Mucosa of rectum (tissue), 2 donors: ENCODE measurements at regions not wholly inside any gene's neighbourhood (a gene's known extent, or its start where the extent isn't known, plus 50 kb on each side); places are given as distances from the start of the nearest gene placed in this dataset.

Source experiments
- H3K27ac ChIP-seq, 2 donors: one replicate each; pipeline ENCODE4 v1.7.0; 2013; ENCODE audit warnings: inconsistent platforms in 2 of 2, low read depth in 2 of 2, low read length in 2 of 2
- H3K27me3 ChIP-seq, 2 donors: one replicate each; pipeline ENCODE4 v1.7.0; 2013; ENCODE audit warnings: low read length in 2 of 2; ENCODE audit not compliant: control insufficient read depth in 2 of 2, insufficient read depth in 2 of 2
- H3K36me3 ChIP-seq, 2 donors: one replicate each; pipeline ENCODE4 v1.7.0; 2013; ENCODE audit warnings: low read length in 2 of 2; ENCODE audit not compliant: control insufficient read depth in 2 of 2, insufficient read depth in 2 of 2
- H3K4me1 ChIP-seq, 2 donors: one replicate each; pipeline ENCODE4 v1.7.0; 2013; ENCODE audit warnings: low read length in 2 of 2, mild to moderate bottlenecking in 1 of 2; ENCODE audit not compliant: control insufficient read depth in 2 of 2, insufficient read depth in 2 of 2
- H3K4me3 ChIP-seq, 2 donors: one replicate each; pipeline ENCODE4 v1.7.0; 2013; ENCODE audit warnings: low read length in 2 of 2
- H3K9ac ChIP-seq, 2 donors: one replicate each; pipeline ENCODE4 v1.7.0; 2013; ENCODE audit warnings: low read length in 2 of 2, low read depth in 1 of 2, mild to moderate bottlenecking in 1 of 2
- H3K9me3 ChIP-seq, 2 donors: one replicate each; pipeline ENCODE4 v1.7.0; 2013; ENCODE audit warnings: low read length in 2 of 2; ENCODE audit not compliant: control insufficient read depth in 2 of 2
- donor health status: healthy.
- donor health status: Normal muscosa, but diverticular disease.

DNA sequence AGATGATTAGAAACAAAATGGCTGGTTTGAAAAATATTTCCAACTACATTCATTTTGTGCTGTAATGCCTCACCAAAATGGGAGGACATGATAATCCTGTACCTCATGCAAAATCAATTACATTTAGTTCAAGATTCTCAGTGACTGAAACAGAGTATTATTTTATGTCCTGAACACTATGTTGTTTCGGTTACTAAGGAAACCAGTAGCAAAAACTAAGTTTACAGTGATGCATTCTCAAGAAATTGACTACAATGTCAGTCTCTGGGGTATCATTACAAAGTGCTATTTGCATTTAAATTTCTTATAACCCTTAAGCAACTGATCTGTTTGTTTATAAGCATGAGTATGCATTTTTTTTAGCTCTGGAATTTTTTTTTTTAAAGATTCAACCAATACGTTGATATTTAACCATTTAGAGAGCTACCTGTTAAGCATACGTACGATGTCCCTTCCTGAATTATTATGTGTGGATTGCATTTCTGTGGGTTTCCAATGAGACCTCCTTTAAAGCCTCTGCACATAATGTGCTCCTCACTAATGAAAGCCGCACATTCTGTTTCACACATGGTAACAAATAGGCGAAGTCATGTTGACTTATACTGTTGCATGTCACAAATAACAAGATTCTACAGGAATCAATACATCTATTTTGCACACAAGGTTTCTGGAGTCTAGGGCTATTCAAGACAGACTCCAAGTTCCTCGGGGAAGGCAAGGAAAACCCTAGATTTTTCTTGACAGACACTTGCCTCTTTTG, 1035.7 kb downstream of the ADGRL2 start:
- no peaks in the 10 kb centered on the region for H3K4me1 ChIP-seq
- no peaks in the 10 kb centered on the region for H3K27me3 ChIP-seq
- no peak overlapping the region for H3K4me3 ChIP-seq
- H3K9ac ChIP-seq = no peak overlapping the region
- H3K9me3 ChIP-seq = no peaks in the 10 kb centered on the region
- H3K27ac ChIP-seq = no peak overlapping the region
- H3K36me3 ChIP-seq = no peaks in the 10 kb centered on the region

DNA sequence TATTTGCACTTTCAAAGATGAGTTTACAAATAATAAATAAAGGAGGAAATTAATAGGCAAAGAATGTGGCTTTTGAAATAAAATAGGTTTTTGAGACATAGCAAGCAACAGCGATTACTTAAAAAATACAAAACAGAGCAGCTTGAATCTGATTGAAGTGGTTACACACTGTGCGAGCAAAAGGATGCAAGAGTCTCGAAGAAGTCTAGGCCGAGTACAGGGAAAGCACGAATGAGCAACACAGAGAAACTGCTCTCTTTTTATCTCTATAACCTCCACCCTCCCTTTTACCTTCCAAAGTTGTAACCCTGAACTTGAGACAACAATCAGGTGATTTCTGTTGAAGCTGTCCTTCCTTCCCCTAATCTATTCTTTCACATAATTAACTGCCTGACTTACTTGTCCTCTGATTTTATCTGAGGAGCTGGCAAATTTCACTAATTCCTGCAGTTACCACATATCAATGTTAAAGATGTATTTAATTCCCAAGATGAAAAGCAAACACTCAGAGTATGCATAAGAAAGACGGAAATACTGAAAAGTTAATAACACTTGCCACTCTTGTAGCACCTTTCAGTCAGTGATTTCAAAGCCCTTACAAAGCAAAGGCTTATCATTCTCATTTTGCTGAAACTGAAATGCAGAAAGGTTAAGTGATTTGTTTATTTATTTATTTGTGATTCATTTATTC, 1030.1 kb downstream of the ADGRL2 start:
- no peak overlapping the region for H3K9ac ChIP-seq
- no peaks in the 10 kb centered on the region for H3K27me3 ChIP-seq
- H3K9me3 ChIP-seq = no peaks in the 10 kb centered on the region
- H3K27ac ChIP-seq = no peak overlapping the region
- no peaks in the 10 kb centered on the region for H3K36me3 ChIP-seq
- H3K4me3 ChIP-seq = no peak overlapping the region
- H3K4me1 ChIP-seq = no peaks in the 10 kb centered on the region

DNA sequence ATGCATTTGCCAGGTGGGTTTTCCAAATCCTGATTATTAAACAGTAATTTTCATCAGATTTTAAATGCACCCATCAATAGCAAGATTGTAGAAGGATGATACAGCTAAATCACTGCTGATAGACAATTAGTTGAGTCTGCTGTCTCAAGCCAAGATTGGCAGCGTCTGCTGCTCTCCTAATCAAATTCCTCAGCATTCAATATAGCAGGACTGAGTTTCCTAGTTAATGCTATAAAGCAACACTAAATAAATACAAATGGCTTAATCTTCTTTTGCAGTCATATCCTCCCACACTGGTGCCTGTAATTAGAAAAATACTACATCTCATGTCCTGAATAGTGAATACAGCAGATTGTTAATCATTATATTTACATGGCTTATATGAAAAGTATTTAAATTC, 1028.8 kb downstream of the ADGRL2 start:
- Histone ChIP-seq H3K9me3 (no peaks in the 10 kb centered on the region), H3K4me3 (no peak overlapping the region), H3K9ac (no peak overlapping the region), H3K27me3 (no peaks in the 10 kb centered on the region), H3K27ac (no peak overlapping the region), H3K4me1 (no peaks in the 10 kb centered on the region), H3K36me3 (no peaks in the 10 kb centered on the region)

DNA sequence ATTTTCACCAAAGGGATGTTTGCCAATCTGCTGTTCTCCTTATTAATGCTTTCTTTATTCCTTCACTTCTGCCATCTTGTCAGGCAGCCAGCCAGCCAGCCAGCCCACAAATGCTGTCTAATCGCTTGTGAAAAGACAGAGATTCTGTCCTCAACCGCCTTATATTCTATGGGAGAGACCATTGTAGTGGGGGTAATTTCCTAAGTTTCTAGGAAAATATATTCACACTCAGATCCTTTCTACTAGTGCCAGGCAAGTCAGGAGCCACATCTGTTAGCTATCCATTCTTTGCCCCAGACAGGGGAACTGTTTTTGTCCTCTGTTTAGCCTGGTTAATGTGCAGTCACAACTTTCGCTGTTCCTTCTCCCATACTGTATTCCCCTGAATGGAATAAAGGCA, 1023.1 kb downstream of the ADGRL2 start:
- Histone ChIP-seq H3K27me3 (no peaks in the 10 kb centered on the region), H3K9ac (no peak overlapping the region), H3K27ac (no peak overlapping the region), H3K9me3 (no peaks in the 10 kb centered on the region), H3K4me3 (no peak overlapping the region), H3K36me3 (no peaks in the 10 kb centered on the region), H3K4me1 (no peaks in the 10 kb centered on the region)

DNA sequence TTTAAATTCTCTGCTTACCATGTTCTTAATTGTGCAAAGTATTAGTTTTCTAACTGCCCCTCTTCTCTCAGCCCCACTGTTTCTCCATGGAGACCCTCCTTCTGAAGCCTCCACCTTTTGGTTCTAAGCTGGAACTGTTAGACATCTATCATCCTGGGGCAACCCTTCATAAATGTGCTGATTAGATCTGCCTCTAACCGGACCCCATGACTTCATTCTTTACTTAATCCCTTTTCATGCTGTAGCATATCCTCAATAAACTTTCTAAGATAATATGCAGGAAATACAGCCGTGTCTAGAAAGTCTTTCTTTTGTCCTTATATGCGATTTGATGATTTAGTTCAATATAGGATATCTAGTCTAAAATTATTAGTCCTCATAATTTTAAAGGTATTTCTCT, 1020.1 kb downstream of the ADGRL2 start:
- Histone ChIP-seq H3K4me1 (no peaks in the 10 kb centered on the region), H3K4me3 (no peak overlapping the region), H3K27ac (no peak overlapping the region), H3K9me3 (no peaks in the 10 kb centered on the region), H3K27me3 (no peaks in the 10 kb centered on the region), H3K36me3 (no peaks in the 10 kb centered on the region), H3K9ac (no peak overlapping the region)

DNA sequence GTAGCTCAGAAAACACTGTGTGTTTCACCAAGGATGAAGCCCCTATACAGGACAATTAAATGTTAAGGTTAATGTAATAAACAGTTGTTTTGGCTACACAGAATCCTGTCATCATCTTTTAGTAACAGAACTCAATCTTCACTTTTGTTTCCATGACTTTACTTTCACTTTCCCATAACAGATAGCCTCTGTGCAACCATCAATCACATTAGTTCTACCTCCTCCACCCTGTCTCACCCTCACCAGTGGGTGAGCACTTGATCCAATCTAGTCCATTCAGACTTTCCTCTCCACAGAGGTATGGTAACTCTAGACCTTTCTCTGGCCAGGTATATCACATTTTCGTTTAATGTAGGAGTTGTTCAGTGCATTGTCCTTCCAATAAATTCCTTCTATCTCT, 1018.5 kb downstream of the ADGRL2 start:
- Histone ChIP-seq H3K27me3 (no peaks in the 10 kb centered on the region), H3K4me1 (no peaks in the 10 kb centered on the region), H3K27ac (no peak overlapping the region), H3K9me3 (no peaks in the 10 kb centered on the region), H3K9ac (no peak overlapping the region), H3K4me3 (no peak overlapping the region), H3K36me3 (no peaks in the 10 kb centered on the region)

DNA sequence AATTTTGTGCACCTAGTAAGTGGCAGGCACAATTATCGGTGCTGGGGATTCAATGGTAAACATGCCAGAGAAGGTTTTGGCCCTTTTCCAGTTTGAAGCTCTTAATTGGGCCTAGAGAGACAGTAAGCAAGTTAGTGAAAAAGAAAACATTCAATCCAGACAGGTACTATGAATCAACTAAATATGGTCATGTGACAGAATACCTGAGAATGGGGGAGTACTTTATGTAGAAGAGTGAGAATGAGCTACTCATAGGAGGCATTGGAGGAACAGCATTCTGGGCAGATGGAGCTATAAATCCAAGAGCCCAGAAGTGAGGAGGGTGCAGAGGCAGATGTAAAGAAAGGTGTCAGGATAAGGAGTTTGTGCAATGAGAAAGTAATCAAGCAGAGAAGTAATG, 1017.9 kb downstream of the ADGRL2 start:
- Histone ChIP-seq H3K4me3 (no peak overlapping the region), H3K4me1 (no peaks in the 10 kb centered on the region), H3K36me3 (no peaks in the 10 kb centered on the region), H3K9ac (no peak overlapping the region), H3K27me3 (no peaks in the 10 kb centered on the region), H3K27ac (no peak overlapping the region), H3K9me3 (no peaks in the 10 kb centered on the region)

DNA sequence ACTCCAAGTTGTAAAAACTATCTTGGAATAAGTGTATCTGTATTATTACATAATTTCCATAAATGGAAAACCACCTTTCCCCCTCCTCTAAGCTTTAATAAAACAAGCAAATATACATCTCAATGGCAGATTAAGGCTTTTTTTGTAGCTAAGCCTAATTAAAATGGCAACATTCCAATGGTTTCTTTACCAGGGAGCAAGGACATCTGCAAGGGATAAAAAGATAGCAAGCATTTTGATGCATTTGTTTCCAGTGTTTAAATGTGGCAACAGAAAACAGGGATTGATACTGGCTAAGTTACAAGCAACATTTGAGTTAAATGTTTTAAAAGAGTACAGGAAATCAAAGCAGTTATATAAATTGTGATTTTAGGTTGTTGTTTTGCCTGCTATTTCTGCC, 1012.7 kb downstream of the ADGRL2 start:
- Histone ChIP-seq H3K9ac (no peak overlapping the region), H3K36me3 (no peaks in the 10 kb centered on the region), H3K4me1 (no peaks in the 10 kb centered on the region), H3K27me3 (no peaks in the 10 kb centered on the region), H3K9me3 (no peaks in the 10 kb centered on the region), H3K4me3 (no peak overlapping the region), H3K27ac (no peak overlapping the region)

DNA sequence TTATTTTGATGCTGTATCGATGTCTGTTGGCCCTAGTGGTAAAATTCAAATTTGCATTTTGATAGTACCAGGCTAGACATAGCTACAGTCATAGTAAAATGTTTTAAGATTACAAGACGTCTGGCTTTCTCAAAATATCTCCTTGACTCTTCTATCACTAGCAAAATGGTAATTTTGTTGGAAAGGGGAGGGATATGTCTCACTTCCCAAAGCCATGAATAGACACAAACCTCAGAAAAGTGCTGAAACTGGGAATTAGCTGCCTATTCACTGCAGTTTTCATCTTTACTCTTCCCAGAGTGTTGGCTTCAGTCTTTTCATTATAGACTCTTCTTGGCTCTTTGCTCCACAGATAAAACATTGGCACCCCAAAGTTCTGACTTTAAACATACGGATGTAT, 1009.9 kb downstream of the ADGRL2 start:
- no peak overlapping the region for H3K4me3 ChIP-seq
- H3K27ac ChIP-seq = no peak overlapping the region
- no peaks in the 10 kb centered on the region for H3K36me3 ChIP-seq
- H3K9ac ChIP-seq = no peak overlapping the region
- H3K4me1 ChIP-seq = no peaks in the 10 kb centered on the region
- no peaks in the 10 kb centered on the region for H3K9me3 ChIP-seq
- H3K27me3 ChIP-seq = no peaks in the 10 kb centered on the region

DNA sequence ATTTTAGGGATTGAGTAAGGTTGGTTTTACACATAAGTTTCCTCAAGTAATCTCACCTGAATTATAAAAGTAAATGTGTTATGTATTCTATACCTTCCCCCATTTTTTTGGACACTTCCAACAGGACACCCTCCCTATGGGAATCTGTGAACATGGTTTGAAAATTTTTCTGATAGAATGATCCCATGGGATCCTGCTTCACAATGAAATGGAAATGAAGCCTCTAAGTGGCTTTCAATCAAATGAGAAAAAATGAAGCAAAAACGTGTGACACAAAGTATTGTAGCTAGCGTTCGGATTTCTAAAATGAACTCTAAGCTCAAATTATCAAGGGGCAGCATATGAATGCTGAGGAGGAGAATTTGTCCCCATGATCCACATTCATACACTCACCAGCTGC, 1006.8 kb downstream of the ADGRL2 start:
- no peaks in the 10 kb centered on the region for H3K9me3 ChIP-seq
- no peak overlapping the region for H3K4me3 ChIP-seq
- no peaks in the 10 kb centered on the region for H3K36me3 ChIP-seq
- H3K9ac ChIP-seq = no peak overlapping the region
- H3K27ac ChIP-seq = no peak overlapping the region
- H3K27me3 ChIP-seq = no peaks in the 10 kb centered on the region
- no peaks in the 10 kb centered on the region for H3K4me1 ChIP-seq
